DND-41 (cell line): ENCODE measurements at regions not wholly inside any gene's neighbourhood (a gene's known extent, or its start where the extent isn't known, plus 50 kb on each side); places are given as distances from the start of the nearest gene placed in this dataset.
"Not testable (repeated sequence)": the region's sequence is repeated elsewhere in the genome, so short reads cannot be mapped to it uniquely, and the experiment has no call there.

ENCODE experiments used
- EZH2 ChIP-seq: IDR thresholded peaks from 3 replicates; pipeline ENCODE4 v1.6.1; 2012; ENCODE audit warnings: borderline replicate concordance, low read depth, mild to moderate bottlenecking, moderate library complexity, low read length, inconsistent platforms; ENCODE audit not compliant: severe bottlenecking
- TF ChIP-seq, protein P1 (sequence below): IDR thresholded peaks from 2 replicates; pipeline ENCODE4 v1.5.1; 2012; ENCODE audit warnings: borderline replicate concordance, low read length, moderate library complexity, mild to moderate bottlenecking; ENCODE audit not compliant: poor library complexity, severe bottlenecking; ENCODE audit errors: extremely low read depth

DNA sequence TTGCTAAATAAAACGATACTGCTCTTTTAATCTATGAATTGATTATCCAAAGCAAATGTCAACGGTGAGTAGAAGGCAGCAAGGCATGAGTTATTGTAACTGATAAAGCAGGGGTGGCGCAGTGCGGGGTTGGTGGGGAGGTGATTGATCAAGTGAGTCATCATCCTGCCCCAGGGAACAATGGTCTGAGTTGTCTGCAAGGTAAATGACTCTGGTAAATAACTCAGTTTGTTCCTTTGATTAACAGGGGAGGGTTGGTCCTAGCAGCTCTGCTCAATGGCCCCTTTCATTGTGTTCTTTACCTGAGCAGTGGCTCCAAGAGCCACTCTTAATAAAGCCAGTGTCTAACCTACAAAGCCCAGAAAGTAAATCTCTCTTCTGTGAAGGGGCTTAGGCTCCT, 91.8 kb downstream of the QRSL1 start:
- TF ChIP-seq, protein P1, sequence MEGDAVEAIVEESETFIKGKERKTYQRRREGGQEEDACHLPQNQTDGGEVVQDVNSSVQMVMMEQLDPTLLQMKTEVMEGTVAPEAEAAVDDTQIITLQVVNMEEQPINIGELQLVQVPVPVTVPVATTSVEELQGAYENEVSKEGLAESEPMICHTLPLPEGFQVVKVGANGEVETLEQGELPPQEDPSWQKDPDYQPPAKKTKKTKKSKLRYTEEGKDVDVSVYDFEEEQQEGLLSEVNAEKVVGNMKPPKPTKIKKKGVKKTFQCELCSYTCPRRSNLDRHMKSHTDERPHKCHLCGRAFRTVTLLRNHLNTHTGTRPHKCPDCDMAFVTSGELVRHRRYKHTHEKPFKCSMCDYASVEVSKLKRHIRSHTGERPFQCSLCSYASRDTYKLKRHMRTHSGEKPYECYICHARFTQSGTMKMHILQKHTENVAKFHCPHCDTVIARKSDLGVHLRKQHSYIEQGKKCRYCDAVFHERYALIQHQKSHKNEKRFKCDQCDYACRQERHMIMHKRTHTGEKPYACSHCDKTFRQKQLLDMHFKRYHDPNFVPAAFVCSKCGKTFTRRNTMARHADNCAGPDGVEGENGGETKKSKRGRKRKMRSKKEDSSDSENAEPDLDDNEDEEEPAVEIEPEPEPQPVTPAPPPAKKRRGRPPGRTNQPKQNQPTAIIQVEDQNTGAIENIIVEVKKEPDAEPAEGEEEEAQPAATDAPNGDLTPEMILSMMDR: not testable (repeated sequence)
- not testable (repeated sequence) for TF ChIP-seq EZH2
